BLaER1 treated with 17β-estradiol and CSF1 and Interleukin-3, amounts not matched to agents 10 nM and 100 nM (cell line): ENCODE measurements at regions not wholly inside any gene's neighbourhood (a gene's known extent, or its start where the extent isn't known, plus 50 kb on each side); places are given as distances from the start of the nearest gene placed in this dataset.

Source experiments
- H3K27ac ChIP-seq, 11 experiments: shearing (Covaris generic); formaldehyde crosslinking; 2 replicates each; pipeline ENCODE4 v1.8.1; 2022
- H3K27me3 ChIP-seq, 11 experiments: shearing (Covaris generic); formaldehyde crosslinking; 2 replicates each; pipeline ENCODE4 v1.8.1; 2022
- H3K36me3 ChIP-seq, 11 experiments: shearing (Covaris generic); formaldehyde crosslinking; 2 replicates each; pipeline ENCODE4 v1.8.1; 2022
- H3K4me1 ChIP-seq, 10 experiments: shearing (Covaris generic); formaldehyde crosslinking; 2 replicates each; pipeline ENCODE4 v1.8.1; 2022
- H3K4me2 ChIP-seq, 11 experiments: shearing (Covaris generic); formaldehyde crosslinking; 2 replicates each; pipeline ENCODE4 v1.8.1; 2022
- H3K4me3 ChIP-seq, 10 experiments: shearing (Covaris generic); formaldehyde crosslinking; 2 replicates each; pipeline ENCODE4 v1.8.1; 2022
- H3K9ac ChIP-seq, 11 experiments: shearing (Covaris generic); formaldehyde crosslinking; 2 replicates each; pipeline ENCODE4 v1.8.1; 2022
- H3K9me3 ChIP-seq, 11 experiments: shearing (Covaris generic); formaldehyde crosslinking; replicated peaks in 1 of 11; 2 replicates each; pipeline ENCODE4 v1.8.1; 2022
- H4K20me1 ChIP-seq, 11 experiments: shearing (Covaris generic); formaldehyde crosslinking; 2 replicates each; pipeline ENCODE4 v1.8.1; 2022
- Cebpa-rat ChIP-seq, 11 experiments: shearing (Covaris generic); IDR thresholded peaks; 2 replicates each; pipeline ENCODE4 v1.8.1; 2022

GRCh38 chr5:43917925-43918324 lies 314.9 kb downstream of the NNT start:
- Histone ChIP-seq H3K36me3 (no peaks in the 10 kb centered on the region), H3K9me3 (peaks cover 0 to 8% (median 0%) of the 10 kb centered on the region in 11 experiments; a peak in 5 of 22 replicates), H3K27me3 (no peaks in the 10 kb centered on the region), H3K4me1 (no peaks in the 10 kb centered on the region), H3K4me3 (no peak overlapping the region), H3K4me2 (no peak overlapping the region), H4K20me1 (no peaks in the 10 kb centered on the region), H3K9ac (no peak overlapping the region), H3K27ac (no peak overlapping the region)
- TF ChIP-seq Cebpa-rat (IDR thresholded peaks at IDR 0.05) = no peak

GRCh38 chr5:43903129-43903528 lies 300.1 kb downstream of the NNT start:
- Histone ChIP-seq H3K4me1 (peaks cover 0 to 18% (median 0%) of the 10 kb centered on the region in 10 experiments; a peak in 6 of 20 replicates), H3K9ac (no peak overlapping the region), H3K9me3 (no peaks in the 10 kb centered on the region), H3K4me3 (no peak overlapping the region), H3K27ac (no peak overlapping the region), H3K27me3 (no peaks in the 10 kb centered on the region), H4K20me1 (no peaks in the 10 kb centered on the region), H3K4me2 (no peak overlapping the region), H3K36me3 (no peaks in the 10 kb centered on the region)
- no peak for TF ChIP-seq Cebpa-rat (IDR thresholded peaks at IDR 0.05)

- no peak overlapping the region for H3K27ac ChIP-seq
- H3K36me3 ChIP-seq = no peaks in the 10 kb centered on the region
- H3K4me1 ChIP-seq = peaks cover 0 to 18% (median 0%) of the 10 kb centered on the region in 10 experiments; a peak in 6 of 20 replicates
- H3K9me3 ChIP-seq = no peaks in the 10 kb centered on the region
- H3K4me3 ChIP-seq = no peak overlapping the region
- no peak overlapping the region for H3K4me2 ChIP-seq
- no peak for TF ChIP-seq Cebpa-rat (IDR thresholded peaks at IDR 0.05)
- H3K9ac ChIP-seq = no peak overlapping the region
- no peaks in the 10 kb centered on the region for H4K20me1 ChIP-seq
- no peaks in the 10 kb centered on the region for H3K27me3 ChIP-seq
Measured at GRCh38 chr5:43900974-43901373, 298.0 kb downstream of the NNT start.

- H3K9me3 ChIP-seq = no peaks in the 10 kb centered on the region
- no peak for TF ChIP-seq Cebpa-rat (IDR thresholded peaks at IDR 0.05)
- no peaks in the 10 kb centered on the region for H3K36me3 ChIP-seq
- no peak overlapping the region for H3K4me3 ChIP-seq
- H3K4me1 ChIP-seq = no peaks in the 10 kb centered on the region
- no peak overlapping the region for H3K9ac ChIP-seq
- H3K27ac ChIP-seq = no peak overlapping the region
- no peak overlapping the region for H3K4me2 ChIP-seq
- no peaks in the 10 kb centered on the region for H4K20me1 ChIP-seq
- no peaks in the 10 kb centered on the region for H3K27me3 ChIP-seq
Measured at GRCh38 chr5:43895876-43896275, 292.9 kb downstream of the NNT start.

- Histone ChIP-seq H4K20me1 (no peaks in the 10 kb centered on the region), H3K9me3 (no peaks in the 10 kb centered on the region), H3K27me3 (no peaks in the 10 kb centered on the region), H3K9ac (no peak overlapping the region), H3K4me3 (no peak overlapping the region), H3K36me3 (no peaks in the 10 kb centered on the region), H3K4me2 (no peak overlapping the region), H3K27ac (no peak overlapping the region), H3K4me1 (no peaks in the 10 kb centered on the region)
- no peak for TF ChIP-seq Cebpa-rat (IDR thresholded peaks at IDR 0.05)
Measured at GRCh38 chr5:43893951-43894684, 291.1 kb downstream of the NNT start.

- Histone ChIP-seq H3K4me1 (no peaks in the 10 kb centered on the region), H4K20me1 (no peaks in the 10 kb centered on the region), H3K36me3 (no peaks in the 10 kb centered on the region), H3K4me2 (no peak overlapping the region), H3K4me3 (no peak overlapping the region), H3K27ac (no peak overlapping the region), H3K9ac (no peak overlapping the region), H3K27me3 (no peaks in the 10 kb centered on the region), H3K9me3 (no peaks in the 10 kb centered on the region)
- no peak for TF ChIP-seq Cebpa-rat (IDR thresholded peaks at IDR 0.05)
Measured at GRCh38 chr5:43891112-43891511, 288.1 kb downstream of the NNT start.

- Histone ChIP-seq H3K4me1 (no peaks in the 10 kb centered on the region), H3K27ac (no peak overlapping the region), H3K9me3 (no peaks in the 10 kb centered on the region), H3K9ac (no peak overlapping the region), H3K36me3 (no peaks in the 10 kb centered on the region), H3K4me2 (no peak overlapping the region), H4K20me1 (no peaks in the 10 kb centered on the region), H3K4me3 (no peak overlapping the region), H3K27me3 (no peaks in the 10 kb centered on the region)
- no peak for TF ChIP-seq Cebpa-rat (IDR thresholded peaks at IDR 0.05)
Measured at GRCh38 chr5:43889233-43889632, 286.3 kb downstream of the NNT start.

GRCh38 chr5:43875741-43876140 lies 272.8 kb downstream of the NNT start:
- Histone ChIP-seq H3K27ac (no peak overlapping the region), H4K20me1 (no peaks in the 10 kb centered on the region), H3K9ac (no peak overlapping the region), H3K4me1 (peaks cover 0 to 3% (median 0%) of the 10 kb centered on the region in 10 experiments; a peak in 1 of 20 replicates), H3K4me3 (no peak overlapping the region), H3K27me3 (no peaks in the 10 kb centered on the region), H3K9me3 (no peaks in the 10 kb centered on the region), H3K36me3 (no peaks in the 10 kb centered on the region), H3K4me2 (no peak overlapping the region)
- no peak for TF ChIP-seq Cebpa-rat (IDR thresholded peaks at IDR 0.05)

GRCh38 chr5:43874772-43875171 lies 271.8 kb downstream of the NNT start:
- H3K9me3 ChIP-seq = no peaks in the 10 kb centered on the region
- H3K9ac ChIP-seq = no peak overlapping the region
- no peak overlapping the region for H3K4me3 ChIP-seq
- H3K27ac ChIP-seq = no peak overlapping the region
- peaks cover 0 to 3% (median 0%) of the 10 kb centered on the region in 10 experiments; a peak in 1 of 20 replicates for H3K4me1 ChIP-seq
- no peak for TF ChIP-seq Cebpa-rat (IDR thresholded peaks at IDR 0.05)
- no peaks in the 10 kb centered on the region for H4K20me1 ChIP-seq
- no peaks in the 10 kb centered on the region for H3K27me3 ChIP-seq
- no peak overlapping the region for H3K4me2 ChIP-seq
- no peaks in the 10 kb centered on the region for H3K36me3 ChIP-seq

- H3K4me3 ChIP-seq = no peak overlapping the region
- H3K4me2 ChIP-seq = no peak overlapping the region
- peaks cover 0 to 3% (median 0%) of the 10 kb centered on the region in 10 experiments; a peak in 1 of 20 replicates for H3K4me1 ChIP-seq
- H3K9ac ChIP-seq = no peak overlapping the region
- no peaks in the 10 kb centered on the region for H4K20me1 ChIP-seq
- H3K27me3 ChIP-seq = no peaks in the 10 kb centered on the region
- H3K36me3 ChIP-seq = no peaks in the 10 kb centered on the region
- no peak for TF ChIP-seq Cebpa-rat (IDR thresholded peaks at IDR 0.05)
- no peaks in the 10 kb centered on the region for H3K9me3 ChIP-seq
- H3K27ac ChIP-seq = no peak overlapping the region
Measured at GRCh38 chr5:43873791-43874190, 270.8 kb downstream of the NNT start.
